ENCODE measurements at regions not wholly inside any gene's neighbourhood (a gene's known extent, or its start where the extent isn't known, plus 50 kb on each side); places are given as distances from the start of the nearest gene placed in this dataset.

DNA sequence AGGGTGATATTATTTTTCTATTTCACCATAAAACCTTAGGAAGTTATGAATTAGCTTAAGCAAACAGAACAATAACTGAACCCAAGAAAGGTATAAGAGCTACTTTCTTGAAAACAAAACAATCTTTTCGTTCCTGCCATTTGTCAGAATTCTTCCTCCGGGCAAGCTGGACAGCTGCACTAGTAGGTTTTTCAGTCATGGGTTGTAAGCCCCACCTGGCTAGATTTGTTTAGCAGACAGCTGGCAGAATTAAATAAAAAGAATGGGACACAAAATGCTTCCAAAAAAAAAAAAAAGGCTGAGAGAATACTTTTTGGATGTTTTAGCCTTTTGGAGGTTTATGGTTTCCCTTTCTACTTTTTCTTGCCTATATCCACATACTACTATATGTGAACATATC lies 694.1 kb downstream of the ARHGAP15 start:
- TF ChIP-seq, protein P1, sequence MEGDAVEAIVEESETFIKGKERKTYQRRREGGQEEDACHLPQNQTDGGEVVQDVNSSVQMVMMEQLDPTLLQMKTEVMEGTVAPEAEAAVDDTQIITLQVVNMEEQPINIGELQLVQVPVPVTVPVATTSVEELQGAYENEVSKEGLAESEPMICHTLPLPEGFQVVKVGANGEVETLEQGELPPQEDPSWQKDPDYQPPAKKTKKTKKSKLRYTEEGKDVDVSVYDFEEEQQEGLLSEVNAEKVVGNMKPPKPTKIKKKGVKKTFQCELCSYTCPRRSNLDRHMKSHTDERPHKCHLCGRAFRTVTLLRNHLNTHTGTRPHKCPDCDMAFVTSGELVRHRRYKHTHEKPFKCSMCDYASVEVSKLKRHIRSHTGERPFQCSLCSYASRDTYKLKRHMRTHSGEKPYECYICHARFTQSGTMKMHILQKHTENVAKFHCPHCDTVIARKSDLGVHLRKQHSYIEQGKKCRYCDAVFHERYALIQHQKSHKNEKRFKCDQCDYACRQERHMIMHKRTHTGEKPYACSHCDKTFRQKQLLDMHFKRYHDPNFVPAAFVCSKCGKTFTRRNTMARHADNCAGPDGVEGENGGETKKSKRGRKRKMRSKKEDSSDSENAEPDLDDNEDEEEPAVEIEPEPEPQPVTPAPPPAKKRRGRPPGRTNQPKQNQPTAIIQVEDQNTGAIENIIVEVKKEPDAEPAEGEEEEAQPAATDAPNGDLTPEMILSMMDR (IDR thresholded peaks at IDR 0.05; ENCODE audit: low read length, missing control alignments) = no peak
- H3K4me3 ChIP-seq (replicated peaks; ENCODE audit: low read depth, low read length) = no peak overlapping the region
- DNase-seq (ENCODE audit: low read depth) = no peak

GRCh38 chr2:143822736-143823135 lies 693.5 kb downstream of the ARHGAP15 start:
- H3K4me3 ChIP-seq (replicated peaks; ENCODE audit: low read depth, low read length) = no peak overlapping the region
- TF ChIP-seq, protein P1 (IDR thresholded peaks at IDR 0.05; ENCODE audit: low read length, missing control alignments) = no peak
- DNase-seq (ENCODE audit: low read depth) = no peak

- H3K4me3 ChIP-seq (replicated peaks; ENCODE audit: low read depth, low read length) = no peak overlapping the region
- TF ChIP-seq, protein P1 (IDR thresholded peaks at IDR 0.05; ENCODE audit: low read length, missing control alignments) = no peak
- DNase-seq (ENCODE audit: low read depth) = no peak
These were observed 690.5 kb downstream of the ARHGAP15 start for GRCh38 chr2:143819764-143820163.

DNA sequence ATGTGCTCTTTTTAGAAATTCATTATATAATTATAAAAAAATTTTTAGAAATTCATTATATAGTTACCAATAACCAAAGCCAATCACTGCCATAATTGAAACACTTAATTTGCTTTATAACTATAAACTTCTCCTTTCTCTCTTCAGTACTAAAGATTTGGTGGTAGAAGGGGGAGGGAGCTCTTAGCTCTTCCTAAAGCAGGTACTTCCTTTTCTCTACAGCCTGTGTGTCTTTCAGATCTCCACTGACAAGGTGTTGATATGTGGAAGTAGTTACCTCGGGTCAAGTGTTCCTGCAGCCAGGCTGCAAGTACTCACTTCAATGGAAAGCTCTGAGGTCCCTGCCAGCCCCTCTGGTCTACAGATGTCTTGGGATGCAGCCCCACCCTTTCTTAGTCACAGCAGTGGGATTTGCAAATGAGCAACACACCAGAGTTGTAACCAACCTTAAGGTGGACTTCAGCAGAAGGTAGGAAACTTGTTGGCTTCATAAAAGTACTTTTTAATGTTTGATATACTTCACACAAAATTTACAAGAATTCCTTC lies 690.0 kb downstream of the ARHGAP15 start:
- no peak for DNase-seq (ENCODE audit: low read depth)
- no peak overlapping the region for H3K4me3 ChIP-seq (replicated peaks; ENCODE audit: low read depth, low read length)
- TF ChIP-seq, protein P1 (IDR thresholded peaks at IDR 0.05; ENCODE audit: low read length, missing control alignments) = no peak

All from fibroblast of pulmonary artery (primary cell).